ENCODE measurements at regions not wholly inside any gene's neighbourhood (a gene's known extent, or its start where the extent isn't known, plus 50 kb on each side); places are given as distances from the start of the nearest gene placed in this dataset.
"Not testable (repeated sequence)": the region's sequence is repeated elsewhere in the genome, so short reads cannot be mapped to it uniquely, and the experiment has no call there.

DNA sequence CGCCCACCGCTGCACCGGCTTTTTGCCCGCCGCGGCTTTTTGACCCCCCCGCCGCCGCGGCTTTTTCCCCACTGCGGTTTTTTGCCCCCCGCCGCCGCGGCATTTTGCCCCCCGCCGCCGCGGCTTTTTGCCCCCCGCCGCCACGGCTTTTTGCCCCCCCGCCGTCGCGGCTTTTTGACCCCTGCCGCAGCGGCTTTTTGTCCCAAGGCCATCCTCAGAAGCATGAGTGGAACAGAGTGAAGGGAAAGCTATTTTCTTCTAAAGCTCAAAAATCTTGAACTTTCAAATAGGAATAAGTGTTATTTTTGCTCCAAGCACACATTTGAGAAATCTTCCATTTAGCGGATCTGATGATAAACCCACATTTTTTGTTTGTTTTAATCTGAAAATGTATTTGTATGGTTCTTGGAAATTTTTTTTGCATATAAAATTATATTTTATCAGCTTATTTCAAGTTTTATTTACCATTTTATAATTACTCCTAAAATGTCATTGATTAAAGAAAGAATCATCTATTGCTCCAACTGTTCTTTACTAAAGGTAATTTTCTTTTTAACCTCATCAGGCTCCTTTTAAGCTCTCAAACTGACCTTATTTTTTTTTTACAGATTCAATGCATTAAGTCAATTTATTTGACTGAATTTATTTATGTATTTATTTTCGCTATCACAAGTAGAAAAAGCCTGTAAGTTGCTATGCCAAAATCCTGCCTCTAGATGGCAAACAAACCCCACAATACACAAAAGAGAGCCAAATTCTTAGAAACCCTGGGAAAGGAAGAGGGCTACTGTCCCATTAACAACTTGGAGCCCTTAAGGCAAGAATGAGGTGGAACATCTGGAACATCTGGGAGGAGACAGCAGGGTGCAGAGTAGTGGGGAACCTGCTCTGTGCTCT is 460.3 kb downstream of the ZNF33B start:
- peak; percentile 18 for DNase-seq

DNA sequence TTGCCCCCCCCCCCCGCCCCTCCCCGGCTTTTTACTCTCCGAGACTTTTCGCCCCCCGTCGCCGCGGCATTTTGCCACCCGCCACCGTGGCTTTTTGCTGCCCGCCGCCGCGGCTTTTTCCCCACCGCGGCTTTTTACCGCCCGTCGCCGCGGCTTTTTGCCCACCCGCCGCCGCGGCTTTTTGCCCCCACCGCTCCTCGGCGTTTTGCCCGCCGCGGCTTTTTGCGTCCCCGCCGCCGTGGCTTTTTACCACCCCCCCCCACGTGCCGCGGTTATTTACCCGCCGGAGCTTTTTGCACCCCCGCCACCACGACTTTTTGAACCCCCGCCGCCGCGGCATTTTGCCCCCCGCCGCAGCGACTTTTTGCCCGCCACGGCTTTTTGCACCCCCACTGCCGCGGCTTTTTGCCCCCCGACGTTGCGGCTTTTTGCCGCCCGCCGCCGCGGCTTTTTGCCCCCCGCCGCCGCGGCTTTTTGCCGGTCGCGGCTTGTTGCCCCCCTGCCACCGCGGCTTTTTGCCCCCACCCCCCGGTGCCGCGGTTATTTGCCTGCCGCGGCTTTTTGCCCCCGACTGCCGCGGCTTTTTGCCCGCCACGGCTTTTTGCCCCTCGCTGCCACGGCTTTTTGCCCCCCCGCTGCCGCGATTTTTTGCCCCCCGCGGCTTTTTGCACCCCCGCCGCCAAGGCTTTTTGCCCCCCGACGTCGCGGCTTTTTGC is 461.1 kb downstream of the ZNF33B start:
- DNase-seq: no peak

DNA sequence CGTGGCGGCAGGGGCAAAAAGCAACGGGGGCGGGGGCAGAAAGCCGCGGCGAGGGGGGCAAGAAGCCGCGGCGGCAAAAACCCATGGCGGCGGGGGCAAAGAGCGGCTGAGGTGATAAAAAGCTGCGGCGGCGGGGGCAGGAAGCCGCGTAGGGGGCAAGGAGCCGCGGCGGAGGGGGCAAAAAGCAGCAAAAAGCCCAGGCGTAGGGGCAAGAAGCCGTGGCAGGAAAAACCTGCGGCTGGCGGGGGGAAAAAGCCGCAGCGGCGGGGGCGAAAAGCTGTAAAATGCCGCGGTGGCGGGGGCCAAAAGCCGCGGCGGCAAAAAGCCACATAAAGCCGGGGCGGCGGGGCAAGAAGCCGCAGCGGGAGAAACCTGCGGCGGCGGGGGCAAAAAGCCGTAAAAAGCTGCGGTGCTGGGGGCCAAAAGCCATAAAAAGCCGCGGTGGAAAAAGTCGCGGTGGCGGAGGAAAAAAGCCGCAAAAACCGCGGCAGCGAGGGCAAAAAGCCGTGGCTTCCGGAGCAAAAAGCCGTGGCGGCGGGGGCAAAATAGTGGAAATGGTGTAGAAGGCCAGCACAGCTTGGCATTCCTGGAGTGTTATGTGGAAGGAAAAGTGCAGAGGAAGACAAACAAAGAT is 487.8 kb downstream of the ZNF33B start:
- DNase-seq: no peak

DNA sequence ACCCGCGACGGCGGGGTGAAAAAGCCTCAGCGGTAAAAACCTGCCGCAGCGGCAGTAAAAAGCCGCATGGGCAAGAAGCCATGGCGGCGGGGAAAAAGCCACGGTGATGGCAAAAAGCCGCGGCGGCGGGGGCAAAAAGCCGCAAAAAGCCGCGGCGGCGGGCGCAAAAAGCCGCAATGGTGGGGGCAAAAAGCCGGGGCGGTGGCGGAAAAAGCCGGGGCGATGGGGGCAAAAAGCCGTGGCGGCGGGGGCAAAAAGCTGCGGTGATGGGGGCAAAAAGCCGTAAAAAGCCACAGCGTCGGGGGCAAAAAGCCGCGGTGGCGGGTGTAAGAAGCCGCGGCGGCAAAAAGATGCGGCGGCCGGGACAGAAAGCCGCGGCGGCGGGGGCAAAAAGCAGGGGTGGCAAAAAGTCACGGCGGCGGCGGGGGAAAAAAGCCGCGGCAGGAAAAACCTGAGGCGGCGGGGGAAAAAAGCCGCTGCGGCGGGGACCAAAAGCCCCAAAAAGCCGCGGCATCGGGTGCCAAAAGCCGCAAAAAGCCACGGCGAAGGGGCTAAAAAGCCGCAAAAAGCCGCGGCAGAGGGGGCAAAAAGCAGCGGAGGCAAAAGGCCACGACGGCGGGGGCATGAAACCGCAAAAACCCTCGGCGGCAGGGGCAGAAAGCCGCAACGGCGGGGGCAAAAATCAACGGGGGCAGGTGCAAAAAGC is 488.5 kb downstream of the ZNF33B start:
- DNase-seq: no peak

DNA sequence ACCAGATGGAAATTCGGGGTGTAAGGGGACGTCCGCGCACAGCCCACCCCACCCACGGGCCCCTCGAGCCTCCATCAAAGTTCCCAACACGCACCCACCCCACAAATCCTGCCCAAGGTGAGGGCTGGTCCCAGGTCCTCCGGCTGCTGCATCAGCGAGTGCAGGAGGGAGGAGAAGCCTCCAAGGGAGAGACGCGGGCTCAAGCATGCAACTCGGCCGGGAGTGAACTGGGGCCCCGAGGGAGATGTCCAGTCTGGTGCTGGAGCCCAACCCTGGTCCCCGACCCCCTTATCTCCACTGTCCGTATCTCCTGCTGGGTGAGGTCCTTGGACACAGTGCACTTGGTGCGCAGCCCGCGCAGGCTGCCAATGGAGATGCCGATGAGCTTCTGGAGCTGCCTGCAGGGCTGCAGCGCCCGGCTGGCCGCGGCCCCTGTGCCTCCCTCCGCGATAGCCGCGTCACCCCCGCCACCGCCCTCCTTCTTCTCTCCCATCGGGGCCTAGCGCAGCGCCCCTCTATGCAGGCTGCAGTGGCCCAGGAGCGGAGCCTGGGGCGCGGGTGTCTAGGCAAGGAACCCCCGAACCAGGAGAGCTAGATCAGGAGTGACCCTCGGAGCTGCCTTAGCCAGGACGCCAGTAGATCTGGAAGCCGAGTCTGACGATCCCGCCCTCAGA is 489.2 kb downstream of the ZNF33B start:
- DNase-seq: no peak

DNA sequence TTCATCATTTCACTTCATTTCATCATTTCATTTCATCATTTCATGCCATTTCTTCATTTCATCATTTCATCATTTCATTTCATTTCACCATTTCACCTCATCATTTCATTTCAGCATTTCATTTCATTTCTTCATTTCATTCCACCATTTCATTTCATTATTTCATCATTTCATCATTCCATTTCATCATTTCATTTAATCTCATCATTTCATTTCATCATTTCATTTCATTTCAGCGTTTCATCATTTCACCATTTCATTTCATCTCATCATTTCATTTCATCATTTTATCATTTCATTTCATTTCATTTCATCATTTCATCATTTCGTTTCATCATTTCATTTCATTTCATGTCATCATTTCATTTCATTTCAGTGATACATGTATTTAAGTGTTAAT is 492.2 kb downstream of the ZNF33B start:
- not testable (repeated sequence) for DNase-seq

DNA sequence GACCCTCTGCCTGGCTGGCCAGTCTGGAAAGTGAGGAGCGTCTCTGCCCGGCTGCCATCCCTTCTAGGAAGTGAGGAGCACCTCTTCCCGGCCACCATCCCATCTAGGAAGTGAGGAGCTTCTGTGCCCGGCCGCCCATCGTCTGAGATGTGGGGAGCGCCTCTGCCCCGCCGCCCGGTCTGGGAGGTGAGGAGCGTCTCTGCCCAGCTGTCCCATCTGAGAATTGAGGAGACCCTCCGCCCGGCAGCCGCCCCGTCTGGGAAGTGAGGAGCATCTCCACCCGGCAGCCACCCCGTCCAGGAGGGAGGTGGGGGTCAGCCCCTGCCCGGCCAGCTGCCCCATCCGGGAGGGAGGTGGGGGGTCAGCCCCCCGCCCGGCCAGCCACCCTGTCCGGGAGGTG is 500.3 kb downstream of the ZNF33B start:
- DNase-seq: not testable (repeated sequence)

DNA sequence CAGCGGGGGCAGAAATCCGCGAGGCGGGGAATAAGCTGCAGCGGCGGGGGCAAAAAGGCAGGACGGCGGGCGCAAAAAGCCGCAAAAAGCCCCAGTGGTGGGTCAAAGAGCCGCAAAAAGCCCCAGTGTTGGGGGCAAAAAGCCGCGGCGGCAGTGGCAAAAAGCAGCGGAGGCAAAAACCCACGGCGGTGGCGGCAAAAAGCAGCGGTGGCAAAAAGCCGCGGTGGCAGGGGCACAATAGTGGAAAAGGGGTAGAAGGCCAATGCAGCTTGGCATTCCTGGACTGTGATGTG is 525.3 kb downstream of the ZNF33B start:
- no peak for DNase-seq

DNA sequence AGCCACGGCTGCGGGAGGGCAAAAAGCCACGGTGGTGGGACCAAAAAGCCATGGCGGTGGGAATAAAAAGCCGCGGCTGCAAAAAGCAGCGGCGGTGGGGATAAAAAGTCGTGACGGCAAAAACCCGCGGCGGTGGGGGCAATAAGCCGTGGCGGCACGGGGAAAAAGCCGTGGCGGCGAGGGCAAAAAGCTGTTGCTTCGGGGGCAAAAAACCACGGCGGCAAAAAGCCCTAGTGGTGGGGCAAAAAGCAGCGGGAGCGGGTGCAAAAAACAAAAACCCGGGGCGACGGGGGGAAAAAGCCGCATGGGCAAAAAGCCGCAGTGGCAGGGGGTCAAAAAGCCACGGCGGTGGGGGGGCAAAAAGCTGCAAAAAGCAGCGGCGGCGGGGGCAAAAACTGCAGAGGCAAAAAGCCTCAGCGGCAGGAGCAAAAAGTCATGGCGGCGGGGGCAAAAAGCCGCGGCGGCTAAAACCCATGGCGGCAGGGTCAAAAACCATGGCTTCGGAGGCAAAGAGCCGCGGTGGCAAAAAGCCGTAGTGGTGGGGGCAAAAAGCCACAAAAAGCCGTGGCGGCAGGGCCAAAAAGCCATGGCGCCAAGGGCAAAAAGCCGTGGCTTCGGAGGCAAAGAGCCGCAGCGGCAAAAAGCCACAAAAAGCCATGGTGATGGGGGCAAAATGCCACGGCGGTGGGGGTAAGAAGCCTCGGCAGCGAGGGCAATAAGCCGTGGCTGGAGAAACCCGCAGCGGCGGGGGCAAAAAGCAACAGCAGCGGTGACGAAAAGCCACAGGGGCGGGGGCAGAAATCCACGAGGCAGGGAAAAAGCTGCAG is 525.8 kb downstream of the ZNF33B start:
- no peak for DNase-seq

DNA sequence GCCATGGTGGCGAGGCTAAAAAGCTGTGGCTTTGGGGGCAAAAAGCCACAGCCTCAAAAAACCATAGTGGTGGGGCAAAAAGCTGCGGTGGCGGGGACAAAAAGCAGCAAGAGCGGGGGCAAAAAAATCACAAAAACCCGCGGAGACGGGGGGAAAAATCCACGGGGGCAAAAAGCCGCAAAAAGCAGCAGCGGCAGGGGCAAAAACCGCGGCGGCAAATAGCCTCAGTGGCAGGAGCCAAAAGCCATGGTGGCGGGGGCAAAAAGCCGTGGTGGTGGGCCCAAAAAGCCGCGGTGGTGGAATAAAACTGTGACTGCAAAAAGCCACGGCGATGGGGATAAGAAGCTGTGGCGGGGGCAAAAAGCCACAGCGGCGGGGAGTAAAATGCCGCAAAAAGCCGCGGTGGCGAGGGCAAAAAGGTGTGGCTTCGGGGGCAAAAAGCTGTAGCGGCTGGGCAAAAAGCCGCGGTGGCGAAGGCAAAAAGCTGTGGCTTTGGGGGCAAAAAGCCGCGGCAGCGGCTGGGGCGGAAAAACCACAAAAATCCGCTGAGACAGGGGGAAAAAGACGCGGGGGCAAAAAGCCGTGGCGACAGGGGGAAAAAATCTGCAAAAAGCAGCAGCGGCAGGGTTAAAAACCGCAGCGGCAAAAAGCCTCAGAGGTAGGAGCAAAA is 526.6 kb downstream of the ZNF33B start:
- no peak for DNase-seq

DNA sequence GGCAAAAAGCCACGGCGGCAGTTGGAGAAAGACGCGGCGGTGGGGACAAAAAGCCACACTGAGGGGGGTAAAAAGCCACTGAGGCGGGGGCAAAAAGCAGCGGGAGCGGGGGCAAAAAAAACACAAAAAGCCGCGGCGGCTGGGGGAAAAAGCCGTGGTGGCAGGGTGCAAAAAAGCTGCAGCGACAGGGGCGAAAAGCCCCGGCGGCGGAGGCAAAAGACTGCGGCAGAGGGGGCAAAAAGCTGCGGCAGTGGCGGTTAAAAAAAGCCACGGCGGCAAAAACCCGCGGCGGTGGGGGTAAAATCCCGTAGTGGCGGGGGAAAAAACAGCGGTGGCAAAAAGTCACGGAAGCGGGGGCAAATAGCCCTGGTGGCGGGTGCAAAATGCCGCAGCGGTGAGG is 527.3 kb downstream of the ZNF33B start:
- DNase-seq: no peak
